GM12873 (cell line): ENCODE measurements at regions not wholly inside any gene's neighbourhood (a gene's known extent, or its start where the extent isn't known, plus 50 kb on each side); places are given as distances from the start of the nearest gene placed in this dataset.

Experiments
- CTCF ChIP-seq: IDR thresholded peaks from 2 replicates; pipeline ENCODE4 v1.5.1; 2012; ENCODE audit warnings: low read depth, mild to moderate bottlenecking, moderate library complexity, low read length, control low read depth; ENCODE audit not compliant: insufficient read depth; ENCODE audit errors: missing control alignments

- no peak for TF ChIP-seq CTCF
Measured at GRCh38 chr13:100794575-100794974, 120.0 kb upstream of the TMTC4 start.

- no peak for TF ChIP-seq CTCF
Measured at GRCh38 chr13:100790405-100790804, 115.8 kb upstream of the TMTC4 start.

- TF ChIP-seq CTCF, result no peak
Measured at GRCh38 chr13:100789968-100790367, 115.4 kb upstream of the TMTC4 start.

- TF ChIP-seq CTCF, result no peak
Measured at GRCh38 chr13:100789481-100789880, 114.9 kb upstream of the TMTC4 start.

GRCh38 chr13:100789025-100789424, 114.4 kb upstream of the TMTC4 start:
- no peak for TF ChIP-seq CTCF

- no peak for TF ChIP-seq CTCF
Measured at GRCh38 chr13:100788540-100788939, 113.9 kb upstream of the TMTC4 start.

- no peak for TF ChIP-seq CTCF
Measured at GRCh38 chr13:100787899-100788298, 113.3 kb upstream of the TMTC4 start.
